HG03175 (cell line): ENCODE measurements at regions not wholly inside any gene's neighbourhood (a gene's known extent, or its start where the extent isn't known, plus 50 kb on each side); places are given as distances from the start of the nearest gene placed in this dataset.

ENCODE experiments used
- ATAC-seq: cut with Tn5 transposase; IDR thresholded peaks from one replicate; pipeline ENCODE4 v1.9.1; 2021; ENCODE audit warnings: mild to moderate bottlenecking, moderate library complexity; ENCODE audit not compliant: unreplicated experiment

GRCh38 chr13:38519229-38519911 lies 167.5 kb upstream of the FREM2 start:
- ATAC-seq, result no peak

GRCh38 chr13:38520041-38520440 lies 166.8 kb upstream of the FREM2 start:
- no peak for ATAC-seq

DNA sequence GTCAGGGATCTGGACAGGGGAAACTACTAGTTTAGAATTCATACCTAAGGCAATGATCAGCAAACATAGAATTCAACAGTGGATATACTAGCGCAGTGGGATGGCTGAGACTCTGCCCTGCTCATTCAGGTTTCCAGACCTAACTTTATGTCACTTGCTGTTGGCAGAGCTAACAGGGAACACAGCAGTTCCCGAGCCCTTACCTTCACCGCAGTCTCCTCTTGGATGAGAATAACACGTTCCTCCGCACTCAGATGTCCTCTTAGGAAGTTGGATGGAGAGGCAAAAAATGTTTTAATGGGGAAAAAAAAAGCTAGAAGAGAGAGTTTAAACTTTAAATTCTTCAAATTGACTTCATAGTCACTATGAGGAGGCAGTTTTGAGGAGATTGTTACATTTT lies 159.7 kb upstream of the FREM2 start:
- ATAC-seq, result no peak

DNA sequence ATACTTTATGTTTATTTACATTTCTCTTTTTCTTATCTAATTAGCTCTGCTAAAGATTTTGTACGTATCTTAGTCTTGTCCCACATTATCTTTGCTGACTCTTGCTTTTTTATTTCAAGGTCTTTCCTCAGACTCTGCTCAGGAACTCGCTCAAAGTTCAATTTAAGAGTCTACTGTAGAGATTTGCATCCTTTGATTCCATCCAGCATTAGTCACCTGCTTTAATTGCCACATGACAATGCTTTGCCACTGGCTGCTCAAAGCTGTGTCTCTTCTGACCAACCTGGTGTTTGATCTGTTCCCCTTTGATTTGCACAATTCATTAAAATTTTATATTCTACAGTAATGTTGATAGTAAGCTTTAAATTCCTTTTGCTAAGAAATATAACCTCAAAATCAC lies 157.9 kb upstream of the FREM2 start:
- ATAC-seq, result no peak

- ATAC-seq, result no peak
Measured at GRCh38 chr13:38530492-38530891, 156.4 kb upstream of the FREM2 start.

- no peak for ATAC-seq
Measured at GRCh38 chr13:38535261-38535660, 151.6 kb upstream of the FREM2 start.

- no peak for ATAC-seq
Measured at GRCh38 chr13:38537051-38537450, 149.8 kb upstream of the FREM2 start.

DNA sequence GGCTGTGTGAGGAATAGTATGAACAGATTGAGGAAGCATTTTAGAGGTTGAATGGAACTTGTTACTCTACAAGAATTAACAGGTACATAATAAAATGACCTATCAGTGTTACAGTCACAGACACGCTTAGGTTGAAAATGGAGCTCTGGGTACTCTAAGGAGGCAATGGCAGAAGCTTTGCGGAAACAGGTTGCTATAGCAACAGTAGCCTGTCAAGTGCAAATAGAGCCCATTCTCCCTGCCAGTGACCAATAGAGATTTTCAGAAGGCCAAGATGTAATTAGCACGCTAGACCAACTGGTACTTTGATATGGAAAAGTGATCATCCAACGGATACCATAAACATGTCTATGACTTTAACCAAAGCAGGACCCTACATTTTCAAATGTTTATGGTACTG lies 148.5 kb upstream of the FREM2 start:
- ATAC-seq, result no peak

- no peak for ATAC-seq
Measured at GRCh38 chr13:38539632-38540031, 147.2 kb upstream of the FREM2 start.

- no peak for ATAC-seq
Measured at GRCh38 chr13:38542601-38543000, 144.3 kb upstream of the FREM2 start.

DNA sequence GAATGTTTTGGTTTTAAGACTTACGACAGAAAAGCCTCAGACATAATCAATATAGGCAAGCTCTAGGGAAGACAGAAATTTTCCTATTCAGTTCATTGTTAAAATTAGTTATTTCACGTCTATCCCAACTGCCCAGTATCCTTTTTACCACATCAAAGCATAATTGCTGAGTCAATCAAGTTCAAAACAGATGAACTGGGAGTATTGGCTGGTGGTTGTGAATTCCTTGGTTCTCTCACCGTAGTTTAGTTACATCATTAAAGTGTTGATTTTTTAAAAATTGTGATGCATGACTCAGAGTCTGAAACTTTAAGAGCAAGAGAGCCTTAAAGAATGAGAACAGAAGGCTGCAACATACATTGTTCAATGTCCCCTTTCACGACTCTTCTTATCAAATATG lies 143.3 kb upstream of the FREM2 start:
- ATAC-seq, result no peak

DNA sequence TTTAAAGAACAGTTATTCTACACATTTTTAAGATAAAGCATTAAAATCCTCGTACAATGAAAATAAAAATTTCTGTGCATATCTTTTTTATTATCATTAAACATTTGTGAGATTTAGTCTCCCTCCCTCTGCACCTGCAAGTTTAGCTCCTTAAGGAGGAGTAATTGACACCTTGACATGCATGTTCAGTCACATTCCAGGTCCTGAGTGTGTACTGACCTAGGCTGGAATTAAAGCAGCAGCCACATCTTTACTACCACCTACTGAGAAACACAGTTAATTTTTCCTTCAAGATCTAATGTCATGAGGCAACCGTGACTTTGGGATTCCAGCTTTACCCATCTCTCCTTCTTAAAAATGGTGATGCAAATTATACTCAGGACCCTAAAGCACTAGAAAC lies 123.1 kb upstream of the FREM2 start:
- no peak for ATAC-seq

- ATAC-seq, result no peak
Measured at GRCh38 chr13:38564256-38565150, 122.4 kb upstream of the FREM2 start.

- no peak for ATAC-seq
Measured at GRCh38 chr13:38566023-38566422, 120.9 kb upstream of the FREM2 start.

GRCh38 chr13:38566519-38566918 lies 120.4 kb upstream of the FREM2 start:
- ATAC-seq, result no peak

DNA sequence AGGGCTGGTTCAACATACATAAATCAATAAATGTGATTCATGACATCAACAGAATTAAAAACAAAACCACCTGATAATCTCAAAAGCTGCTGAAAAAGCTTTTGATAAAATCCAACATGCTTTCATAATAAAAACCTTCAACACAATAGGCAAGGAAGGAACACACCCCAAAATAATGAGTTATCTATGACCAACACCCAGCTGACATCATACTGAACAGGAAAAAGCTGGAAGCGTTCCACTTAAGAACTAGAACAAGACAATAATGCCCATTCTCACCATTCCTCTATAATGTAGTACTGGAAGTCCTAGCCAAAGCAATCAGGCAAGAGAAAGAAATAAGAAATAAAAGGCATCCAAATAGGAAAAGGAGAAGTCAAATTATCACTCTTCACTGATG lies 116.2 kb upstream of the FREM2 start:
- no peak for ATAC-seq

- ATAC-seq, result no peak
Measured at GRCh38 chr13:38575427-38575826, 111.5 kb upstream of the FREM2 start.

- no peak for ATAC-seq
Measured at GRCh38 chr13:38577048-38577447, 109.8 kb upstream of the FREM2 start.

GRCh38 chr13:38582133-38582532 lies 104.7 kb upstream of the FREM2 start:
- peak; percentile 73 for ATAC-seq

GRCh38 chr13:38590230-38590629 lies 96.6 kb upstream of the FREM2 start:
- no peak for ATAC-seq

DNA sequence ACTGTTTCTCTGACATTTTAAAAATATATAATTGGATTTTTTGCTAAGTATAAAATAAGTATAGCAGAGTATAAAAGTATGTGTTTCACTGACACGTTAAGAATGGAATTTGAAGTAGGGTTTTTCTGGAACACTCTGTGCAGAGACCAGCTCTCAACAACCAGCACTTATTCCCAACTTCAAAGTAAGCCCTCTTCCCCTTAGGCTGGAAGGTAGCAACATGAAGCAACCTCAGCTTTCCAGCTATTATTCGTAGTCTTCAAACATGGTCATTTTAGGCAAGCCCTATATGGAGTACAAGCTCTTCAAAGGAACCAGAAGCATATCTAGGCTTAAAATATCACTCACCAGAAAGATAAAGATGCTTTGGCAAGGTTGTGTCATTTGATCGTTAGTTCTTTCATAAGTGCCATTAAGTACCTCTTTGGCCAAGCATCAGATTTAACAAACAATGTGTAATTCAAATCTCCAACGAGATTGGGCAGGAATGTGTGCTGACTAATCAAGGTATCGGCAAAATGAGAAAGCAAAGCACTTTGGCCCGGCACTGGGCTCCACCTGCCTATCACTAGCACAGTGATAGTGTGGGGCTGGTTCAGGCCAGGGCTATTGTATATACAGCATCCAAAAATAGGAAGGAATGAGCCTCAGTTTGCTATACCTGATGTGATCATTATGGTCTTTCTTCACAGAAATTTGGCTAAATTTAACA lies 95.9 kb upstream of the FREM2 start:
- ATAC-seq, result no peak

DNA sequence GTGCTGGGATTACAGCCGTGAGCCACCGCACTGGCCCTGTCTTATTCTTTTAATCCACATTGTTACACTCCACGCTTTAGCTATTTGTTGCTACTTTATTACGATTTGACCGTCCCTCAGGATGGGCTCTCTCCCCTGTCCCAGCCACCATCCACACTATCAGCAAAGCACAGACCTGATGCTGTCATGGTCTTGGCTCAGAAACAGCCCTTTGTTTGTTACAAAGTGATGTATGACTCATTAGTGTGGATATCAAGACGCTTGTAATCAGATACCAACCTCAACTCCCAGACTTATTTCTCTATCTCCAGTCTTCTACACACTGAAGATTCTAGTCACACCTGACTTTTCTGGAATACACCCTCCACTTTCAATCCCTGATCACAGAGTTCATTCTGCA lies 84.6 kb upstream of the FREM2 start:
- no peak for ATAC-seq
